ENCODE measurements at regions not wholly inside any gene's neighbourhood (a gene's known extent, or its start where the extent isn't known, plus 50 kb on each side); places are given as distances from the start of the nearest gene placed in this dataset.

GRCh38 chr15:79538527-79538926 is 106.4 kb downstream of the MINAR1 start:
- no peak overlapping the region for H3K27ac ChIP-seq
- no peak for ATAC-seq
- no peaks in the 10 kb centered on the region for H3K27me3 ChIP-seq (ENCODE audit: low read depth)
- no peaks in the 10 kb centered on the region for H3K9me3 ChIP-seq
- TF ChIP-seq CTCF (IDR thresholded peaks at IDR 0.05), result no peak
- no peak for DNase-seq
- no peak overlapping the region for H3K4me3 ChIP-seq
- H3K4me1 ChIP-seq, result no peaks in the 10 kb centered on the region
- H3K36me3 ChIP-seq, result no peaks in the 10 kb centered on the region
- intact Hi-C loops (cut with DNase I), result no loop called here

DNA sequence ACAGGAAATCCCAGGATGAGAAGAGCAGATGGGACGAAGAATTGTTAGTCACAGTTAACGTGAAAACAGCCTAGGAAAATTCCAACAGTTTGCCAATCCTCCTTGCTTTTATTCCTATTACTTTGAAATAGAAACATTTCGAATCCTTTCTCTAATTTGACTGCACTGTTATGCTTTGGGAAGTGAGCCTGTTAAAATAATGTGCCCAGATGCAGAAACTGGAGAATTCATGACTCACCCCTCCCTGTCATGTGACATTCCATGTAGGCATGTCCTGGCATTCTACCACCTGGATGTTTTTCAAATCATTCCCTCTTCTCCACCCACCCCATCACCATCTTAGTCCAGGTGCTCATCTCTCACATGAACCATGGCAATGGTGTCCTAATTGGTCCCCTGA is 107.3 kb downstream of the MINAR1 start:
- Histone ChIP-seq H3K36me3 (no peaks in the 10 kb centered on the region), H3K27me3 (ENCODE audit: low read depth) (no peaks in the 10 kb centered on the region), H3K4me1 (no peaks in the 10 kb centered on the region), H3K27ac (no peak overlapping the region), H3K4me3 (no peak overlapping the region), H3K9me3 (no peaks in the 10 kb centered on the region)
- intact Hi-C loops (cut with DNase I), result no loop called here
- no peak for DNase-seq
- no peak for TF ChIP-seq CTCF (IDR thresholded peaks at IDR 0.05)
- no peak for ATAC-seq

GRCh38 chr15:79540551-79540950 is 108.4 kb downstream of the MINAR1 start:
- Histone ChIP-seq H3K9me3 (no peaks in the 10 kb centered on the region), H3K27me3 (ENCODE audit: low read depth) (no peaks in the 10 kb centered on the region), H3K4me1 (no peaks in the 10 kb centered on the region), H3K36me3 (no peaks in the 10 kb centered on the region), H3K4me3 (no peak overlapping the region), H3K27ac (no peak overlapping the region)
- intact Hi-C loops (cut with DNase I), result no loop called here
- peak in 1 of 2 donors; percentile 49 for ATAC-seq
- DNase-seq, result no peak
- TF ChIP-seq CTCF (IDR thresholded peaks at IDR 0.05), result no peak

DNA sequence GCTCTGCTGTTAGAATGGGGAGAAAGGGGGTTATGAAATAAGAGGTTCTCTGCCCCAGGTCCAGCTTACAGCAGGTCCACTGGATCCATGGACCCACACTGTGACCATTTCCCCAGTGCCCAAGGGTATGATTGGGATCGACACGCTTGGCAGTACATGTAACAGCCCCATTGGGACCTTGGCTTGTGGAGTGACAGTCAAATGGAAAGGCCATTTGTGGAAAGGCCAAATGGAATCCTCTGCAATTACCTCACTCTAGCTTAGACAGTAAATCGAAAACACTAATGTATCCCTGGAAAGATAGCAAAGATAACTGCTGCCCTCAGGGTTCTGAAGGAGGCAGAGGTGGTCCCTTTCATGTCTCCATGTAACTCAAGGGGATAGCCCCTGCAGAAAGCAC is 109.1 kb downstream of the MINAR1 start:
- no peaks in the 10 kb centered on the region for H3K36me3 ChIP-seq
- H3K27me3 ChIP-seq (ENCODE audit: low read depth), result no peaks in the 10 kb centered on the region
- no peak overlapping the region for H3K4me3 ChIP-seq
- DNase-seq, result no peak
- no peak for ATAC-seq
- H3K4me1 ChIP-seq, result no peaks in the 10 kb centered on the region
- intact Hi-C loops (cut with DNase I), result no loop called here
- H3K9me3 ChIP-seq, result no peaks in the 10 kb centered on the region
- TF ChIP-seq CTCF (IDR thresholded peaks at IDR 0.05), result no peak
- no peak overlapping the region for H3K27ac ChIP-seq

DNA sequence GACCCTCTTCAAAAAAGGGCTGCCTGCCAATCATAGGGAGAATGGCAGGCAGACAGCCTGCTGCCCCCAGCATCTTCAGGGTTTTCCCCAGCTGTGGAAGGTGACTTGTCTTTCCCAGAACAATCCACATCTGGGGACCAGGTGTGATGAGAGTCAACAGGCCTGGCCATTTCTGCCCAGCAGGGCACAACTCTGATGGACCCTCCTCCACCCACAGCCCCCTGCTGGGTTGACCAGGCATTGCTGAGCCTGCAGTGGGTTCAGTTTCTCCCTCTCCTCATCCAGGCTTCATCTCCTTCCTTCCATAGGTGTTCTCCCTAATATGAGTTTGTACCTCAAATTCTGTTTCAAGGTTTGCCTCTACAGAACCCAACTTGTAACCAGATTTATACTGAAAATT is 111.0 kb downstream of the MINAR1 start:
- Histone ChIP-seq H3K4me3 (no peak overlapping the region), H3K27ac (no peak overlapping the region), H3K4me1 (no peaks in the 10 kb centered on the region), H3K27me3 (ENCODE audit: low read depth) (no peaks in the 10 kb centered on the region), H3K9me3 (no peaks in the 10 kb centered on the region), H3K36me3 (no peaks in the 10 kb centered on the region)
- intact Hi-C loops (cut with DNase I), result no loop called here
- ATAC-seq, result no peak
- no peak for DNase-seq
- no peak for TF ChIP-seq CTCF (IDR thresholded peaks at IDR 0.05)

- Histone ChIP-seq H3K9me3 (no peaks in the 10 kb centered on the region), H3K27ac (no peak overlapping the region), H3K4me1 (no peaks in the 10 kb centered on the region), H3K4me3 (no peak overlapping the region), H3K27me3 (ENCODE audit: low read depth) (peaks cover 18% of the 10 kb centered on the region), H3K36me3 (no peaks in the 10 kb centered on the region)
- ATAC-seq (no peak), DNase-seq (no peak)
- TF ChIP-seq CTCF (IDR thresholded peaks at IDR 0.05), result no peak
- intact Hi-C loops (cut with DNase I), result no loop called here
Observed at GRCh38 chr15:79549196-79549595, 117.1 kb downstream of the MINAR1 start.
